NCI-H82 (cell line): ENCODE measurements at regions not wholly inside any gene's neighbourhood (a gene's known extent, or its start where the extent isn't known, plus 50 kb on each side); places are given as distances from the start of the nearest gene placed in this dataset.
"Not testable (repeated sequence)": the region's sequence is repeated elsewhere in the genome, so short reads cannot be mapped to it uniquely, and the experiment has no call there.

ENCODE experiments used
- DNase-seq: peaks from one replicate; lab custom pipeline; 2025; lab: John Stamatoyannopoulos, UW

- no peak for DNase-seq
Measured at GRCh38 chr13:90723381-90723780, 624.1 kb upstream of the MIR17HG start.

GRCh38 chr13:90726375-90726774, 621.1 kb upstream of the MIR17HG start:
- no peak for DNase-seq

- DNase-seq, result peak; percentile 23
Measured at GRCh38 chr13:90732049-90732448, 615.4 kb upstream of the MIR17HG start.

- not testable (repeated sequence) for DNase-seq
Measured at GRCh38 chr13:90734497-90734896, 613.0 kb upstream of the MIR17HG start.

GRCh38 chr13:90738881-90739280, 608.6 kb upstream of the MIR17HG start:
- no peak for DNase-seq

- DNase-seq, result no peak
Measured at GRCh38 chr13:90740099-90740498, 607.4 kb upstream of the MIR17HG start.

- no peak for DNase-seq
Measured at GRCh38 chr13:90742381-90742780, 605.1 kb upstream of the MIR17HG start.

GRCh38 chr13:90746230-90746629, 601.3 kb upstream of the MIR17HG start:
- DNase-seq, result peak; percentile 73

GRCh38 chr13:90750021-90750420, 597.5 kb upstream of the MIR17HG start:
- DNase-seq, result no peak

GRCh38 chr13:90751026-90751425, 596.5 kb upstream of the MIR17HG start:
- no peak for DNase-seq

GRCh38 chr13:90752070-90752469, 595.4 kb upstream of the MIR17HG start:
- no peak for DNase-seq

GRCh38 chr13:90757127-90757680, 590.3 kb upstream of the MIR17HG start:
- no peak for DNase-seq

GRCh38 chr13:90760639-90761038, 586.8 kb upstream of the MIR17HG start:
- DNase-seq, result no peak

- DNase-seq, result peak; percentile 18
Measured at GRCh38 chr13:90763476-90764150, 583.9 kb upstream of the MIR17HG start.

- no peak for DNase-seq
Measured at GRCh38 chr13:90766386-90766902, 581.0 kb upstream of the MIR17HG start.

GRCh38 chr13:90768116-90768515, 579.4 kb upstream of the MIR17HG start:
- no peak for DNase-seq

GRCh38 chr13:90769387-90769786, 578.1 kb upstream of the MIR17HG start:
- DNase-seq, result no peak

- DNase-seq, result no peak
Measured at GRCh38 chr13:90770334-90770733, 577.2 kb upstream of the MIR17HG start.

- DNase-seq, result no peak
Measured at GRCh38 chr13:90773681-90774080, 573.8 kb upstream of the MIR17HG start.

- DNase-seq, result no peak
Measured at GRCh38 chr13:90776051-90776748, 571.3 kb upstream of the MIR17HG start.

GRCh38 chr13:90783273-90783672, 564.2 kb upstream of the MIR17HG start:
- DNase-seq, result no peak

- DNase-seq, result no peak
Measured at GRCh38 chr13:90787007-90787406, 560.5 kb upstream of the MIR17HG start.

GRCh38 chr13:90792335-90792734, 555.2 kb upstream of the MIR17HG start:
- no peak for DNase-seq
